ENCODE measurements at regions not wholly inside any gene's neighbourhood (a gene's known extent, or its start where the extent isn't known, plus 50 kb on each side); places are given as distances from the start of the nearest gene placed in this dataset.

- Histone ChIP-seq H3K9ac (ENCODE audit: control insufficient read depth, insufficient read depth, low read length) (no peak overlapping the region), H2AFZ (ENCODE audit: control insufficient read depth, low read depth, low read length) (no peak overlapping the region), H3K36me3 (ENCODE audit: control insufficient read depth in 2 of 2, insufficient read depth in 2 of 2, low read length in 1 of 2) (no peaks in the 10 kb centered on the region), H3K4me2 (ENCODE audit: control insufficient read depth, insufficient read depth) (no peak overlapping the region), H3K79me2 (ENCODE audit: control insufficient read depth, insufficient read depth, low read length) (no peaks in the 10 kb centered on the region), H3K9me3 (replicated peaks; ENCODE audit: control insufficient read depth, insufficient read depth, low read length) (no peaks in the 10 kb centered on the region), H3K4me1 (ENCODE audit: control insufficient read depth, insufficient read depth, low read length) (no peaks in the 10 kb centered on the region), H4K20me1 (ENCODE audit: control insufficient read depth, insufficient read depth) (no peaks in the 10 kb centered on the region), H3K4me3 (no peak overlapping the region), H3K27me3 (replicated peaks in 1 of 2; ENCODE audit: control insufficient read depth in 2 of 2, insufficient read depth in 2 of 2, low read length in 1 of 2) (no peaks in the 10 kb centered on the region), H3K27ac (ENCODE audit: control insufficient read depth, insufficient read depth) (no peak overlapping the region)
- ChIA-PET CTCF (no interaction called here), POLR2A (no interaction called here), SMC1A (ENCODE audit: uncharacterized antibody, unreplicated experiment) (no interaction called here), RAD21 (ENCODE audit: unreplicated experiment) (no interaction called here)
- FAIRE-seq, result no peak
- 35% methylated on average over 2 of the region's 2 CpGs for WGBS (ENCODE audit: insufficient coverage, insufficient replicate concordance, low lambda C conversion rate, missing lambda C conversion rate)
- ATAC-seq, result no peak
- DNase-seq (ENCODE audit: low read depth, low spot score), result no peak
- in situ Hi-C loops (cut with MboI) (no loop called here), intact Hi-C loops (cut with micrococcal nuclease; ENCODE audit: unreplicated experiment) (no loop called here)
- no TSS peak for BruUV-seq (replicated peaks)
- TF ChIP-seq MXI1 (IDR thresholded peaks at IDR 0.05; ENCODE audit: low read depth, low read length), result no peak
- TF ChIP-seq STAT1 (conservative IDR thresholded peaks at IDR 0.05), result no peak
- TF ChIP-seq, protein P1, sequence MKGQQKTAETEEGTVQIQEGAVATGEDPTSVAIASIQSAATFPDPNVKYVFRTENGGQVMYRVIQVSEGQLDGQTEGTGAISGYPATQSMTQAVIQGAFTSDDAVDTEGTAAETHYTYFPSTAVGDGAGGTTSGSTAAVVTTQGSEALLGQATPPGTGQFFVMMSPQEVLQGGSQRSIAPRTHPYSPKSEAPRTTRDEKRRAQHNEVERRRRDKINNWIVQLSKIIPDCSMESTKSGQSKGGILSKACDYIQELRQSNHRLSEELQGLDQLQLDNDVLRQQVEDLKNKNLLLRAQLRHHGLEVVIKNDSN (IDR thresholded peaks at IDR 0.05; ENCODE audit: borderline replicate concordance, extremely low read length, insufficient read depth, low read depth, low read length), result no peak
- no peak for TF ChIP-seq CBX5 (IDR thresholded peaks at IDR 0.05; ENCODE audit: low read depth)
- TF ChIP-seq, protein P2, sequence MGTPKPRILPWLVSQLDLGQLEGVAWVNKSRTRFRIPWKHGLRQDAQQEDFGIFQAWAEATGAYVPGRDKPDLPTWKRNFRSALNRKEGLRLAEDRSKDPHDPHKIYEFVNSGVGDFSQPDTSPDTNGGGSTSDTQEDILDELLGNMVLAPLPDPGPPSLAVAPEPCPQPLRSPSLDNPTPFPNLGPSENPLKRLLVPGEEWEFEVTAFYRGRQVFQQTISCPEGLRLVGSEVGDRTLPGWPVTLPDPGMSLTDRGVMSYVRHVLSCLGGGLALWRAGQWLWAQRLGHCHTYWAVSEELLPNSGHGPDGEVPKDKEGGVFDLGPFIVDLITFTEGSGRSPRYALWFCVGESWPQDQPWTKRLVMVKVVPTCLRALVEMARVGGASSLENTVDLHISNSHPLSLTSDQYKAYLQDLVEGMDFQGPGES (IDR thresholded peaks at IDR 0.05), result no peak
- TF ChIP-seq MYB (IDR thresholded peaks at IDR 0.05; ENCODE audit: borderline replicate concordance, low read depth, low read length), result no peak
- TF ChIP-seq GABPA (IDR thresholded peaks at IDR 0.05; ENCODE audit: low read depth), result no peak
- no peak for TF ChIP-seq SMC3 (IDR thresholded peaks at IDR 0.05; ENCODE audit: borderline replicate concordance, low read length)
- TF ChIP-seq SIN3A (IDR thresholded peaks at IDR 0.05; ENCODE audit: low read depth, low read length), result no peak
- no peak for TF ChIP-seq EP300 (IDR thresholded peaks at IDR 0.05; ENCODE audit: borderline replicate concordance in 1 of 2, control insufficient read depth in 1 of 2, low read depth in 2 of 2, low read length in 2 of 2)
- TF ChIP-seq RAD51 (IDR thresholded peaks at IDR 0.05), result no peak
- TF ChIP-seq, protein P3, sequence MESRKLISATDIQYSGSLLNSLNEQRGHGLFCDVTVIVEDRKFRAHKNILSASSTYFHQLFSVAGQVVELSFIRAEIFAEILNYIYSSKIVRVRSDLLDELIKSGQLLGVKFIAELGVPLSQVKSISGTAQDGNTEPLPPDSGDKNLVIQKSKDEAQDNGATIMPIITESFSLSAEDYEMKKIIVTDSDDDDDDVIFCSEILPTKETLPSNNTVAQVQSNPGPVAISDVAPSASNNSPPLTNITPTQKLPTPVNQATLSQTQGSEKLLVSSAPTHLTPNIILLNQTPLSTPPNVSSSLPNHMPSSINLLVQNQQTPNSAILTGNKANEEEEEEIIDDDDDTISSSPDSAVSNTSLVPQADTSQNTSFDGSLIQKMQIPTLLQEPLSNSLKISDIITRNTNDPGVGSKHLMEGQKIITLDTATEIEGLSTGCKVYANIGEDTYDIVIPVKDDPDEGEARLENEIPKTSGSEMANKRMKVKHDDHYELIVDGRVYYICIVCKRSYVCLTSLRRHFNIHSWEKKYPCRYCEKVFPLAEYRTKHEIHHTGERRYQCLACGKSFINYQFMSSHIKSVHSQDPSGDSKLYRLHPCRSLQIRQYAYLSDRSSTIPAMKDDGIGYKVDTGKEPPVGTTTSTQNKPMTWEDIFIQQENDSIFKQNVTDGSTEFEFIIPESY (IDR thresholded peaks at IDR 0.05), result no peak
Measured at GRCh38 chr4:126701756-126702155, 931.0 kb upstream of the INTU start.
